Psoas muscle (tissue), 7 donors: ENCODE measurements at regions not wholly inside any gene's neighbourhood (a gene's known extent, or its start where the extent isn't known, plus 50 kb on each side); places are given as distances from the start of the nearest gene placed in this dataset.

Experiments
- ATAC-seq, 4 donors: fragments of 200-7000 bp; cut with Tn5 transposase; one replicate each; pipeline ENCODE4 v1.9.1; 2020; ENCODE audit warnings: moderate library complexity in 3 of 4, mild to moderate bottlenecking in 2 of 4
- DNase-seq, 2 donors: peaks; one replicate each; pipeline ENCODE4 v3.0.0-alpha.2; 2020
- H3K27ac ChIP-seq: fragments of 200-600 bp; one replicate; pipeline ENCODE4 v1.8.0; 2022
- H3K27me3 ChIP-seq, 3 donors: fragments of 200-600 bp in 1 of 3; one replicate each; pipeline versions ENCODE4 v1.6.1 to v1.8.0; 2013 to 2022; ENCODE audit warnings: low read length in 2 of 3, mild to moderate bottlenecking in 2 of 3, moderate library complexity in 1 of 3; ENCODE audit not compliant: insufficient read depth in 3 of 3
- H3K36me3 ChIP-seq, 2 donors: fragments of 200-600 bp in 1 of 2; one replicate each; pipeline versions ENCODE4 v1.6.1 to v1.8.0; 2013 to 2022; ENCODE audit warnings: low read depth in 1 of 2, mild to moderate bottlenecking in 1 of 2, moderate library complexity in 1 of 2; ENCODE audit not compliant: insufficient read depth in 1 of 2
- H3K4me1 ChIP-seq: fragments of 200-600 bp; one replicate; pipeline ENCODE4 v1.8.0; 2022
- H3K4me3 ChIP-seq: fragments of 200-600 bp; one replicate; pipeline ENCODE4 v1.8.0; 2022; ENCODE audit warnings: mild to moderate bottlenecking
- H3K9me3 ChIP-seq: fragments of 200-600 bp; one replicate; pipeline ENCODE4 v1.8.0; 2022
- WGBS, 3 donors: extraction: QIAGEN DNeasy Blood & Tissue Kit; methylation state at CpG; one replicate each; pipeline versions ENCODE4 v1.1.6 to v1.1.7; 2013; 5-methylcytosine and 5-hydroxymethylcytosine counted together
- intact Hi-C, 2 donors: fragments of 100-400 bp; cut with DNase I; formaldehyde crosslinking; loops; one replicate each; pipeline versions ENCODE4 v1.11.0 to v1.14.2; 2022
- TF ChIP-seq, protein P1 (sequence below): fragments of 200-600 bp; IDR thresholded peaks from one replicate; pipeline ENCODE4 v1.8.0; 2022; ENCODE audit warnings: antibody characterized with exemption
- donor health status: healthy with polysubstance abuse.
- donor health status: DM: no; HTN: no; CAD: no; lungs with moderate emphysema.
- donor health status: Bipolar disorder and iron deficiency.
- donor health status: healthy.
- donor health status: DM: yes; HTN: yes; CAD: no.
- donor health status: DM: no; HTN: no; CAD: no.
- donor health status: DM: yes; HTN: yes; CAD: no.

DNA sequence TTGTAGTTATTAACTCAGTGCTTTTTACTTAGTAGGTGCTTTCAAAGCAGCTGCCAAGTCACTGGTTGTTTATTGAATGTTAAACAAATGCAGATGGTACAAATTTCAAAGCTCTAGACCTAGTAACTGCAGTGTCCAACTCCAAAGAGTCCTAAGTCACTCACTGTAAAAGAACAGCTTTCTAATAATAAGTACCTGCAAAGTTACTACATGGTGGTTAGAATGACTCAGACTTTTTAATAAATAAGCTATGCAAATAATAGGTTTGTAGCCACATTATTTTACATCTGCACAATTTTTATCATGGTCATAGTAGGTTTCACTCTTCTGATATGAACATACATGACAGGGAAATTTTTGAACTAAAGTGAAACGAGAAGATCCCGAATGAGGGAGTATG lies 1620.4 kb upstream of the CELF4 start:
- Histone ChIP-seq H3K9me3 (no peaks in the 10 kb centered on the region), H3K4me3 (no peak overlapping the region), H3K27ac (no peak overlapping the region), H3K4me1 (no peaks in the 10 kb centered on the region), H3K27me3 (no peaks in the 10 kb centered on the region), H3K36me3 (no peaks in the 10 kb centered on the region)
- TF ChIP-seq, protein P1, sequence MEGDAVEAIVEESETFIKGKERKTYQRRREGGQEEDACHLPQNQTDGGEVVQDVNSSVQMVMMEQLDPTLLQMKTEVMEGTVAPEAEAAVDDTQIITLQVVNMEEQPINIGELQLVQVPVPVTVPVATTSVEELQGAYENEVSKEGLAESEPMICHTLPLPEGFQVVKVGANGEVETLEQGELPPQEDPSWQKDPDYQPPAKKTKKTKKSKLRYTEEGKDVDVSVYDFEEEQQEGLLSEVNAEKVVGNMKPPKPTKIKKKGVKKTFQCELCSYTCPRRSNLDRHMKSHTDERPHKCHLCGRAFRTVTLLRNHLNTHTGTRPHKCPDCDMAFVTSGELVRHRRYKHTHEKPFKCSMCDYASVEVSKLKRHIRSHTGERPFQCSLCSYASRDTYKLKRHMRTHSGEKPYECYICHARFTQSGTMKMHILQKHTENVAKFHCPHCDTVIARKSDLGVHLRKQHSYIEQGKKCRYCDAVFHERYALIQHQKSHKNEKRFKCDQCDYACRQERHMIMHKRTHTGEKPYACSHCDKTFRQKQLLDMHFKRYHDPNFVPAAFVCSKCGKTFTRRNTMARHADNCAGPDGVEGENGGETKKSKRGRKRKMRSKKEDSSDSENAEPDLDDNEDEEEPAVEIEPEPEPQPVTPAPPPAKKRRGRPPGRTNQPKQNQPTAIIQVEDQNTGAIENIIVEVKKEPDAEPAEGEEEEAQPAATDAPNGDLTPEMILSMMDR = no peak
- ATAC-seq = no peak
- no peak for DNase-seq
- 65 to 89% (median 85%) methylated on average over 2 of the region's 2 CpGs for WGBS, 3 donors
- intact Hi-C loops = no loop called here

DNA sequence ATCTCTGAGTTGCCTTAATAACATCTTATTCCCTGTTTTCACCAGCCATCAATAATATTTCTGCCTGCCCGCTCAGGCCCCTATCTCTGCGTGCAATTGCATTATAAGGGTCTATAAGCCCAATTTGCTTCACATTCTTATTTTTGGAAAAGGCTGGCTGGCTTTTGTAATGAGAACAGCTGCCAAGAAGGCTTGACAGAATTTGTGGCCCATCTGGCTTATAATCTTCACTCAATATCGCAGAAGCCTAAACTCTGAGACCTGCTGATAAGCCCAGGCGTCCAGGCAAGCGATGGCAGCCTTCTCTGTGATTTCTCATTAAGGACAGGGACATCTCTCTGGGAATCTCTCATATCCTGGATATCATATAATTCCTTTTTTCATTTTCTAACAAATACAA lies 1618.6 kb upstream of the CELF4 start:
- DNase-seq (no peak), ATAC-seq (no peak)
- intact Hi-C loops = no loop called here
- no peak overlapping the region for H3K4me3 ChIP-seq
- no peaks in the 10 kb centered on the region for H3K4me1 ChIP-seq
- no peaks in the 10 kb centered on the region for H3K9me3 ChIP-seq
- TF ChIP-seq, protein P1 = no peak
- H3K27me3 ChIP-seq = no peaks in the 10 kb centered on the region
- 37 to 50% (median 38%) methylated on average over 5 of the region's 5 CpGs for WGBS, 3 donors
- no peak overlapping the region for H3K27ac ChIP-seq
- H3K36me3 ChIP-seq = no peaks in the 10 kb centered on the region

DNA sequence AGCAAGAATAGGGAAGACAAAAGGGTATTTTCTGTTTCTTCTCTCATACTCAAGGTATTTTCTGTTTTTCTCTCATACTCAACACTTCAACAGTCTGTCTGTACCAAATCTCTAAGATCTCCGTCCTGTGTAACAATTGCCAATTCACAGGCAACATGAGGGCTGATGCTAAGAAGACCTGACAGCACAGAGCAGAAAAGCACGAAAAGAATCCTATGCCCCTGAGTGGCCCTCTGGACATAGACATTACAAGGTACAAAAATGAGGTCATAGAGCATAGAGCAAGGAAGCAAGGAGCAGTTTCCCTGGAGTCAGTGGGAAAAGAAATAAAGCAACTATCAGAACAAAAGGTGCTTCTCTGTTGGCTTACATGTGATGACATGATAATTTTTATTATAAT lies 1612.6 kb upstream of the CELF4 start:
- Histone ChIP-seq H3K27ac (no peak overlapping the region), H3K9me3 (no peaks in the 10 kb centered on the region), H3K36me3 (no peaks in the 10 kb centered on the region), H3K4me1 (no peaks in the 10 kb centered on the region), H3K27me3 (no peaks in the 10 kb centered on the region), H3K4me3 (no peak overlapping the region)
- intact Hi-C loops = no loop called here
- 78 to 87% (median 81%) methylated on average over 2 of the region's 2 CpGs for WGBS, 3 donors
- no peak for DNase-seq
- ATAC-seq = no peak
- TF ChIP-seq, protein P1 = no peak

DNA sequence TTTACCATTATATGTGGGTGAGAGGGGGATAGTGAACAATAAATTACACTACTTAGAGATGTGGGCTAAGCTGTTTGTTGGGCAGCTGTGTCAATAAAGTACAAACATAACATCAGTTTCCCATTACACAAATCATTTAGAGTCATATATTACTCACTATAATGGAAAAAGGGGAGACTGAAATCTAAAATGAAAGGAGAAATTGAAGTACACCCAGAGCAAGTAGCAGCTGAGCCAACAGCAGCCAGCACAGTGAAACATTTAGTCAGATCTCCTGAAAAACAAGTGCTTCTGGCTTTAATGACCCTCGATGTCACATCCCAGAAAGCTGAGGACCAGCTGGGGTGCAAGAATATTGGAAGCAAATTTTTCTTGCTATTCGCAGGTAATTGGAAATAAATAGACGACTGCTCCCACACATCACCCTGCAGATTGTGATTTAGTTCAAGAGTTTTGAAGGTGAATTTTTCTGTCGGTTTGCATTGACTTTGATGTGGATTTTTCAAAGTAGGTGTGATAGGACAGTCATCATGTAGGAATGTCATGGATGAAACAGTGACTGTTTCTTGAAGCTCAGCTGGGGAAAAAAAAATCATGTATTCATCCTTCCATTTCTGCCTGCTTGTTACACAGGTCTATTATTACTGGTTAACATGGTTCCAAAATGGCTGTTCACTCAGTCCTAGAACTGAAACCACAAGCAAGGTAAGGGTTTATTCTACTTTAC lies 1607.3 kb upstream of the CELF4 start:
- no peaks in the 10 kb centered on the region for H3K27me3 ChIP-seq
- WGBS, 3 donors = 71 to 87% (median 78%) methylated on average over 4 of the region's 4 CpGs
- DNase-seq (no peak), ATAC-seq (no peak)
- H3K36me3 ChIP-seq = no peaks in the 10 kb centered on the region
- no peak overlapping the region for H3K4me3 ChIP-seq
- no peaks in the 10 kb centered on the region for H3K9me3 ChIP-seq
- no peaks in the 10 kb centered on the region for H3K4me1 ChIP-seq
- H3K27ac ChIP-seq = no peak overlapping the region
- intact Hi-C loops = no loop called here
- TF ChIP-seq, protein P1 = no peak

DNA sequence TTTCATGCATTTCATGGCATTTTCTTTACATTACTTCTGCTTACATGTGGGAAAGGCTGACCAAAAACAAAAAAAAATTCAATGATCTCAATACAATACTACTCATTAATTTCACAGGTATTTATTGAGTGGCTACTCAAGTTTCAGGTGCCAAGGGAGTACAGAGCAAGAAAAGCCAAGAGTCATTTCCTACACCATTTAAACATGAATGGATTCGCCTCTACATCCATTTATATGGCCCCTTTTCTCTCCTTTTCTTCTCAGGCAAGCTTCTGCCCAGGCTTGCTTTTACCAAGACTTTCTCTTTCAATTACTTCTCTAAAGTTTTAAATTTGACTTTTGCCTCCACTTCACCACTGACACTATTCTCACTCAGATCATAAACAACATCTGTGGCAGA lies 1603.1 kb upstream of the CELF4 start:
- Histone ChIP-seq H3K36me3 (no peaks in the 10 kb centered on the region), H3K27me3 (no peaks in the 10 kb centered on the region), H3K27ac (no peak overlapping the region), H3K4me1 (no peaks in the 10 kb centered on the region), H3K9me3 (no peaks in the 10 kb centered on the region), H3K4me3 (no peak overlapping the region)
- intact Hi-C loops = no loop called here
- 72 to 84% (median 77%) methylated on average over 1 of the region's 1 CpG for WGBS, 3 donors
- TF ChIP-seq, protein P1 = no peak
- ATAC-seq (no peak), DNase-seq (no peak)
